CD4-positive, alpha-beta T cell treated with Interleukin-6 at 100 ng/mL for 8 hours (primary cell): ENCODE measurements at regions not wholly inside any gene's neighbourhood (a gene's known extent, or its start where the extent isn't known, plus 50 kb on each side); places are given as distances from the start of the nearest gene placed in this dataset.

ENCODE experiments used
- DNase-seq: peaks from one replicate; pipeline ENCODE4 v3.0.0-alpha.2; 2020; ENCODE audit warnings: mixed read lengths, low spot score

GRCh38 chr16:76182041-76182635 is 95.1 kb upstream of the CNTNAP4 start:
- no peak for DNase-seq

- no peak for DNase-seq
These were observed 93.6 kb upstream of the CNTNAP4 start for GRCh38 chr16:76183647-76184046.

GRCh38 chr16:76190057-76190456 is 87.1 kb upstream of the CNTNAP4 start:
- DNase-seq, result no peak

GRCh38 chr16:76190480-76190879 is 86.7 kb upstream of the CNTNAP4 start:
- DNase-seq, result no peak

- DNase-seq, result no peak
These were observed 83.1 kb upstream of the CNTNAP4 start for GRCh38 chr16:76193906-76194615.

GRCh38 chr16:76194616-76195015 is 82.6 kb upstream of the CNTNAP4 start:
- no peak for DNase-seq

GRCh38 chr16:76195056-76195455 is 82.1 kb upstream of the CNTNAP4 start:
- no peak for DNase-seq

- DNase-seq, result no peak
These were observed 81.6 kb upstream of the CNTNAP4 start for GRCh38 chr16:76195648-76196047.

GRCh38 chr16:76197900-76198299 is 79.3 kb upstream of the CNTNAP4 start:
- no peak for DNase-seq

GRCh38 chr16:76199681-76200220 is 77.5 kb upstream of the CNTNAP4 start:
- DNase-seq, result no peak

- DNase-seq, result no peak
These were observed 75.8 kb upstream of the CNTNAP4 start for GRCh38 chr16:76201385-76201784.

GRCh38 chr16:76204249-76204648 is 73.0 kb upstream of the CNTNAP4 start:
- DNase-seq, result no peak

- DNase-seq, result no peak
These were observed 69.9 kb upstream of the CNTNAP4 start for GRCh38 chr16:76207270-76207669.

- no peak for DNase-seq
These were observed 67.0 kb upstream of the CNTNAP4 start for GRCh38 chr16:76210157-76210556.

- DNase-seq, result no peak
These were observed 63.3 kb upstream of the CNTNAP4 start for GRCh38 chr16:76213860-76214259.

GRCh38 chr16:76214856-76215255 is 62.3 kb upstream of the CNTNAP4 start:
- DNase-seq, result no peak

- no peak for DNase-seq
These were observed 55.1 kb upstream of the CNTNAP4 start for GRCh38 chr16:76222087-76222486.

GRCh38 chr16:76222853-76223252 is 54.3 kb upstream of the CNTNAP4 start:
- no peak for DNase-seq

GRCh38 chr16:76226011-76226410 is 51.2 kb upstream of the CNTNAP4 start:
- no peak for DNase-seq

GRCh38 chr16:76226481-76226880 is 50.7 kb upstream of the CNTNAP4 start:
- DNase-seq, result no peak
